Suprapubic skin (tissue), 4 donors: ENCODE measurements at regions not wholly inside any gene's neighbourhood (a gene's known extent, or its start where the extent isn't known, plus 50 kb on each side); places are given as distances from the start of the nearest gene placed in this dataset.
A peak's percentile ranks its signal among the peaks of the same experiment; 100 is the strongest.

ENCODE experiments used
- DNase-seq, 2 donors: peaks; one replicate each; pipeline ENCODE4 v3.0.0-alpha.2; 2019; ENCODE audit warnings: low spot score in 2 of 2
- H3K27ac ChIP-seq: fragments of 200-600 bp; sonication (generic); one replicate; pipeline ENCODE4 v1.5.1; 2019
- H3K27me3 ChIP-seq: fragments of 200-600 bp; sonication (generic); one replicate; pipeline ENCODE4 v1.5.1; 2019
- H3K36me3 ChIP-seq: fragments of 200-600 bp; sonication (generic); one replicate; pipeline ENCODE4 v1.5.1; 2019
- H3K4me1 ChIP-seq: fragments of 200-600 bp; sonication (generic); one replicate; pipeline ENCODE4 v1.5.1; 2019
- H3K4me3 ChIP-seq: fragments of 200-600 bp; sonication (generic); one replicate; pipeline ENCODE4 v1.5.1; 2019; ENCODE audit warnings: mild to moderate bottlenecking
- H3K9me3 ChIP-seq: fragments of 200-600 bp; sonication (generic); one replicate; pipeline ENCODE4 v1.5.1; 2019
- EP300 ChIP-seq: sonication (generic); formaldehyde crosslinking; IDR thresholded peaks from one replicate; pipeline ENCODE4 v1.6.1; 2017; ENCODE audit warnings: antibody characterized with exemption
- POLR2A ChIP-seq, 2 donors: fragments of 450-650 bp; IDR thresholded peaks; one replicate each; pipeline ENCODE4 v1.6.1; 2017; ENCODE audit warnings: antibody characterized with exemption in 2 of 2, mild to moderate bottlenecking in 2 of 2, moderate library complexity in 2 of 2
- POLR2AphosphoS5 ChIP-seq, 3 donors: sonication (generic); formaldehyde crosslinking; IDR thresholded peaks; one replicate each; pipeline ENCODE4 v1.6.1; 2017; ENCODE audit warnings: antibody characterized with exemption in 3 of 3
- WGBS: methylation state at CpG from one replicate; pipeline ENCODE4 v1.1.5; 2018; 5-methylcytosine and 5-hydroxymethylcytosine counted together
- TF ChIP-seq, protein P1 (sequence below), 2 donors: fragments of 200-600 bp in 1 of 2; fragments of 450-650 bp in 1 of 2; sonication (generic) in 1 of 2; IDR thresholded peaks; one replicate each; pipeline ENCODE4 v1.5.1; 2016 to 2019; ENCODE audit warnings: antibody characterized with exemption in 2 of 2, mild to moderate bottlenecking in 1 of 2, moderate library complexity in 1 of 2

DNA sequence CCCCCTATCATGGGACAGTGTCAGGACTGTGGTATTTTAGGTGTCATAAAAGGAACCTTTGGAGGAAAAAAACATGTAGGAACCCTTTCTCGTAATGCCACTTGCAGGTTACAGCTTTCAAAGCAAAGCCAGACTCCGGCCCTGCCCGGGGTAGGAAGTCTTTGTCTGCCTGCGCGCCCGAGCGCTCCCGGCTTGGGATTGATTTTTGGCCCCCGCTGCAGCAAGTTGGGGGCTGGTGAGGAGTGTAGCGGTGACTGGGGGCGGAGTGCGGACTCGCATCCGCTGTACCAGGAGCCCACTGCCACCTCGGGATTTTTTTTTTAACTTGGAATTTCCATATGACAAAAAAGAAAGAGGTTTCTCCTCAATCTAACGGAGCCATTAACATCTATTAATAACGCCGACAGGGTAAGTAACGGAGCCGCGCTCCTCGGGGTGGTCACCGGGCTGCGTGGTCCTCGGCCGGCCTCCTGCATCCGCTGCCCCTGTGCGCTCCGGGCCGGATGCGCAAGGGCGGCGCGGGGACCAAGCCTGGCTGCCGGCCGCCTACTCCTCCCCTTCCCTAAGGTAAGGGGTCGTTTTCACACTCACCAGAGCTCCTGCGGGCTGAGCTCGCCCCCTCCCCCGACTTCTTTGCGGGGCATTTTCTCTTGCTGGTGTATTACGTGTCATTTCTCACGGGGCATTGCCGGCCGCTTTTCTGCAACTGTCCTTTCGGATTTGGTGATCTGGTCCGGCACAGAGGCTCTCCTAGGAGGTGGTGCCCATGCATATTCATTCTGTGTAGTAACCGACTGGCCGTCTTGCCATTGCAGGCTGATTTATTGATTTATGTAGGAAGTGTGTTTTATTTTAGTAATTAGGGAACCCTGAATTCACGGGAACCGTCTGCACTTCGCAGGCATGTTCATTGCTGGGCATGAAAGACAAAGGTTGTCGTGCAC lies 219.8 kb upstream of the TOPAZ1 start:
- Histone ChIP-seq H3K9me3 (no peaks in the 10 kb centered on the region), H3K36me3 (no peaks in the 10 kb centered on the region), H3K27me3 (peaks cover 64% of the 10 kb centered on the region), H3K4me3 (peak overlapping the region; percentile 25), H3K27ac (no peak overlapping the region), H3K4me1 (peaks cover 10% of the 10 kb centered on the region)
- DNase-seq, result no peak
- WGBS, result 12% methylated on average over 31 of the region's 53 CpGs
- TF ChIP-seq, protein P1, sequence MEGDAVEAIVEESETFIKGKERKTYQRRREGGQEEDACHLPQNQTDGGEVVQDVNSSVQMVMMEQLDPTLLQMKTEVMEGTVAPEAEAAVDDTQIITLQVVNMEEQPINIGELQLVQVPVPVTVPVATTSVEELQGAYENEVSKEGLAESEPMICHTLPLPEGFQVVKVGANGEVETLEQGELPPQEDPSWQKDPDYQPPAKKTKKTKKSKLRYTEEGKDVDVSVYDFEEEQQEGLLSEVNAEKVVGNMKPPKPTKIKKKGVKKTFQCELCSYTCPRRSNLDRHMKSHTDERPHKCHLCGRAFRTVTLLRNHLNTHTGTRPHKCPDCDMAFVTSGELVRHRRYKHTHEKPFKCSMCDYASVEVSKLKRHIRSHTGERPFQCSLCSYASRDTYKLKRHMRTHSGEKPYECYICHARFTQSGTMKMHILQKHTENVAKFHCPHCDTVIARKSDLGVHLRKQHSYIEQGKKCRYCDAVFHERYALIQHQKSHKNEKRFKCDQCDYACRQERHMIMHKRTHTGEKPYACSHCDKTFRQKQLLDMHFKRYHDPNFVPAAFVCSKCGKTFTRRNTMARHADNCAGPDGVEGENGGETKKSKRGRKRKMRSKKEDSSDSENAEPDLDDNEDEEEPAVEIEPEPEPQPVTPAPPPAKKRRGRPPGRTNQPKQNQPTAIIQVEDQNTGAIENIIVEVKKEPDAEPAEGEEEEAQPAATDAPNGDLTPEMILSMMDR (IDR thresholded peaks at IDR 0.05), result no peak
- no peak for TF ChIP-seq POLR2AphosphoS5 (IDR thresholded peaks at IDR 0.05)
- no peak for TF ChIP-seq POLR2A (IDR thresholded peaks at IDR 0.05)
- no peak for TF ChIP-seq EP300

DNA sequence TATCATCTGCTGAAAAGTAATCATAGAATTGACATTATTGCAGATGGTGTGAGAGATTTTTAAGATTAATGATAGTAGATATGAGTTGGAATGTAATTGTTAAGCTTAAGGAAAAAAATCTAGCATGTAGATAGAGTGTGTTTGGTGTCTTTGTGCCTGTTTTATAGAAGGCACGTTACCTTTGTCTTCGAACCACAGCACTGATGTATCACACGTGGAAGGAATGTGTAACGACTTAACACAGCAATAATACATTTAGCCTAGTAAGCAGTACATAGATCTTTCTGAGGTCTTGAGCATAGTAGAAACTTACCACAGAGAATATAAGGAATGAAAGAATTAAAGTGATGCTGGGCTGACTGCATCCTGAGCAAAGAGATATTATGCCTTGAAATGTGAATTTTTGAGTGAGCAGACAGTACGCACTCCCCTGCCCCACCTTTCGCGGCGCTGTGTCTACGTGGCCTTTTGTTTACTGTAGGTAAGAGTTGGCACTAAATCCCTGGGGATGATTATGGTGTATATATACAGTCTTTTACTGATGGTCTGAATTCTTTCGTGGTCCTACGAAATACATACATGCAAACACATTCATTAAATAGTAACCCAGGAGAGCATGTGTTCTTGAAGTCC lies 217.6 kb upstream of the TOPAZ1 start:
- Histone ChIP-seq H3K4me3 (no peak overlapping the region), H3K36me3 (no peaks in the 10 kb centered on the region), H3K9me3 (no peaks in the 10 kb centered on the region), H3K27me3 (peaks cover 73% of the 10 kb centered on the region), H3K4me1 (peaks cover 10% of the 10 kb centered on the region), H3K27ac (no peak overlapping the region)
- no peak for DNase-seq
- WGBS, result 91% methylated on average over 11 of the region's 11 CpGs
- TF ChIP-seq EP300 (no peak), POLR2AphosphoS5 (IDR thresholded peaks at IDR 0.05) (no peak), POLR2A (IDR thresholded peaks at IDR 0.05) (no peak)
- TF ChIP-seq, protein P1 (IDR thresholded peaks at IDR 0.05), result no peak

DNA sequence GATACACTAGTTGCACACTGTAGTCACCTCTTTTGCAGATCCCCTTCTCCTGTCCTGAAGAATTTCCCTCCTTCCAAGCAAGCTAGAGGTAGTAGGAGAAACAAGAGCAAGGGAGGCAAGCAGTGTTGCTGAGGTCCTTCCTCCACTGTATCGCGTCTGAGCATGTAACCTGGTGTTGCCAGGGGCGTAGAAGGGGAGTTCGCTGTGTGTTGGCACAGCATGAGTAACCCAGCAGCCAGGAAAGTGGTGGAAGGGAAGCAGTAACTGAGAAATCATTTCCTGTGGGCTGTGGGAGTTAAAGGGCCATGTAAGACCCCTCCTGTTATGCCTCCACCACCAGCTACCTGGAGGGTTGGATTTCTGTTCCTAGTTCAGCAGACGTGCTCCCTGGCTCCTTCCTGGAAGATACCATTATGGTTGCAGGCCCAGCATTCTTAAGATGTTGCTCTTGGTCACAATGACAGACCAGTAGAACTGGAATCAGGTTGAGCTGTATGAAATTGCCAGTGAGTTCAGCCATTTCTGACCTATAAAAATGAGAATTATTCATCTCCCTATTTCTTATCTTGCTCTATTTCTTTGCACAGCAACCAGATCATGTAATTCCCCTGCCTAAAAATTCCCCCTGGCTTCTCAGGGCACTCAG lies 215.3 kb upstream of the TOPAZ1 start:
- Histone ChIP-seq H3K36me3 (no peaks in the 10 kb centered on the region), H3K9me3 (no peaks in the 10 kb centered on the region), H3K27me3 (peaks cover 56% of the 10 kb centered on the region), H3K27ac (no peak overlapping the region), H3K4me1 (peaks cover 10% of the 10 kb centered on the region), H3K4me3 (no peak overlapping the region)
- TF ChIP-seq EP300 (no peak), POLR2A (IDR thresholded peaks at IDR 0.05) (no peak), POLR2AphosphoS5 (IDR thresholded peaks at IDR 0.05) (no peak)
- TF ChIP-seq, protein P1 (IDR thresholded peaks at IDR 0.05), result no peak
- DNase-seq, result no peak
- WGBS, result 39% methylated on average over 5 of the region's 5 CpGs

DNA sequence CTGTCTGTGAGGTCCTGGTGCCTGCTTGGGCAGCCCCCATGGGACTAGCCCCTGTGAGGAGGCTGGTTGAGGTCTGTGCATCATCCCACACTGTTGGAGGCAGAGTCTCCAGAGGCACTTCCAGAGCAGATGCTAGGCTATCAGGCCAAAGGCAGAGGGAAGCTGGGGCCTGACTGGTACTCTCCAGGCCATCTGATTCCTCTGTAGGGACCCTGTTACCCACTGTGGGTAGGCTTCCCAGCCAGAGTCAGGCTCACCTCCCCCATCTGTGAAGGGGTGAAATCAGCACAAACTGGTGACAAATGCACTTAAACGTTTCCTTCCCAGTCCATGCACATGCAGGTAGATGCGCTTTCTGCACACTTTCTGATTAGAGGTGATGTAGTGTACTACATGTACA lies 212.6 kb upstream of the TOPAZ1 start:
- Histone ChIP-seq H3K4me3 (no peak overlapping the region), H3K27me3 (peaks cover 28% of the 10 kb centered on the region), H3K27ac (no peak overlapping the region), H3K4me1 (no peaks in the 10 kb centered on the region), H3K9me3 (no peaks in the 10 kb centered on the region), H3K36me3 (no peaks in the 10 kb centered on the region)
- 94% methylated on average over 2 of the region's 2 CpGs for WGBS
- TF ChIP-seq POLR2AphosphoS5 (IDR thresholded peaks at IDR 0.05) (no peak), EP300 (no peak), POLR2A (IDR thresholded peaks at IDR 0.05) (no peak)
- TF ChIP-seq, protein P1 (IDR thresholded peaks at IDR 0.05), result no peak
- DNase-seq, result no peak

DNA sequence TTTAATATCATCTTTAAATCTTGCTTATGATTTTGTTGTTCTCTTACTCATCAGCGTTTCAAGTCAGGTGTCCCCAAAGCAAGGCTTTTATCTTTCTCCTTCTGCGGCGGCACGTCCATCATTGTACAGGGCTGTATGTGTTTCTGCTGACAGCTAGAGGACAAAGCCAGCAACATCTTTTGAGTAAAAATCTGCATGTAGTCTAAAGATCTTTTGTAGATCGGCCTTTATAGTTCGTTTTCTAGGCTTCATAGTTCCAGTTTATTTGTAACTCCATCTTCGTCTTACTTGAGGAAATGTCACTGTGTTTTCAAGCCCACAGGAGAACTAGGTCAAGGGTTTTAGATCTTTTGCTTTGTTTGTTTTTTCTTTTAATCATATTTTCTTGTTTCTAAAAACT lies 211.4 kb upstream of the TOPAZ1 start:
- no peaks in the 10 kb centered on the region for H3K36me3 ChIP-seq
- no peak overlapping the region for H3K27ac ChIP-seq
- peaks cover 24% of the 10 kb centered on the region for H3K27me3 ChIP-seq
- H3K4me3 ChIP-seq, result no peak overlapping the region
- no peaks in the 10 kb centered on the region for H3K9me3 ChIP-seq
- DNase-seq, result no peak
- 92% methylated on average over 7 of the region's 7 CpGs for WGBS
- TF ChIP-seq POLR2A (IDR thresholded peaks at IDR 0.05), result no peak
- TF ChIP-seq, protein P1 (IDR thresholded peaks at IDR 0.05), result no peak
- no peak for TF ChIP-seq POLR2AphosphoS5 (IDR thresholded peaks at IDR 0.05)
- TF ChIP-seq EP300, result no peak
- H3K4me1 ChIP-seq, result no peaks in the 10 kb centered on the region
